ENCODE measurements at regions not wholly inside any gene's neighbourhood (a gene's known extent, or its start where the extent isn't known, plus 50 kb on each side); places are given as distances from the start of the nearest gene placed in this dataset.

DNA sequence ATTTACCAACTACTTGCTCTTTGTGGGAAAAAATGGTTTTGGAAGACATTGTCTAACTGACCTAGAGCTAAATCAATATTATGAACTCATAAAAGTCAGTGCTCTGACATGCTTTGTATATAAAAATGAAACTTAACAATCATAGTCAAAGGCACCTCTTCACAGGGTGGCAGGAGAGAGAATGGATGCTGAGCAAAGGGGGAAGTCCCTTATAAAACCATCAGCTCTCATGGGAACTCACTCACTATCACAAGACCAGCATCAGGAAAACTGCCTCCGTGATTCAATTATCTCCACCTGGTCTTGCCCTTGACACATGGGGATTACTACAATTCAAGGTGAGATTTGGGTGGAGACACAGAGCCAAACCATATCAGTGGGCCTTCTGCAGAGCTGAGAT is 417.6 kb upstream of the AUTS2 start:
- H3K4me3 ChIP-seq (ENCODE audit: low read depth, low read length) = no peak overlapping the region
- POLR2A ChIA-PET = no interaction called here
- TF ChIP-seq, protein P1, sequence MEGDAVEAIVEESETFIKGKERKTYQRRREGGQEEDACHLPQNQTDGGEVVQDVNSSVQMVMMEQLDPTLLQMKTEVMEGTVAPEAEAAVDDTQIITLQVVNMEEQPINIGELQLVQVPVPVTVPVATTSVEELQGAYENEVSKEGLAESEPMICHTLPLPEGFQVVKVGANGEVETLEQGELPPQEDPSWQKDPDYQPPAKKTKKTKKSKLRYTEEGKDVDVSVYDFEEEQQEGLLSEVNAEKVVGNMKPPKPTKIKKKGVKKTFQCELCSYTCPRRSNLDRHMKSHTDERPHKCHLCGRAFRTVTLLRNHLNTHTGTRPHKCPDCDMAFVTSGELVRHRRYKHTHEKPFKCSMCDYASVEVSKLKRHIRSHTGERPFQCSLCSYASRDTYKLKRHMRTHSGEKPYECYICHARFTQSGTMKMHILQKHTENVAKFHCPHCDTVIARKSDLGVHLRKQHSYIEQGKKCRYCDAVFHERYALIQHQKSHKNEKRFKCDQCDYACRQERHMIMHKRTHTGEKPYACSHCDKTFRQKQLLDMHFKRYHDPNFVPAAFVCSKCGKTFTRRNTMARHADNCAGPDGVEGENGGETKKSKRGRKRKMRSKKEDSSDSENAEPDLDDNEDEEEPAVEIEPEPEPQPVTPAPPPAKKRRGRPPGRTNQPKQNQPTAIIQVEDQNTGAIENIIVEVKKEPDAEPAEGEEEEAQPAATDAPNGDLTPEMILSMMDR (IDR thresholded peaks at IDR 0.05; ENCODE audit: insufficient read depth, low read length, missing control alignments) = no peak
- no peak for DNase-seq (ENCODE audit: low read depth, low spot score)
- CTCF ChIA-PET = interaction anchor here (0.9 kb wide), 1 partner anchor 10 kb away, joined by 3 read pairs; no protein-coding TSS in a partner anchor

DNA sequence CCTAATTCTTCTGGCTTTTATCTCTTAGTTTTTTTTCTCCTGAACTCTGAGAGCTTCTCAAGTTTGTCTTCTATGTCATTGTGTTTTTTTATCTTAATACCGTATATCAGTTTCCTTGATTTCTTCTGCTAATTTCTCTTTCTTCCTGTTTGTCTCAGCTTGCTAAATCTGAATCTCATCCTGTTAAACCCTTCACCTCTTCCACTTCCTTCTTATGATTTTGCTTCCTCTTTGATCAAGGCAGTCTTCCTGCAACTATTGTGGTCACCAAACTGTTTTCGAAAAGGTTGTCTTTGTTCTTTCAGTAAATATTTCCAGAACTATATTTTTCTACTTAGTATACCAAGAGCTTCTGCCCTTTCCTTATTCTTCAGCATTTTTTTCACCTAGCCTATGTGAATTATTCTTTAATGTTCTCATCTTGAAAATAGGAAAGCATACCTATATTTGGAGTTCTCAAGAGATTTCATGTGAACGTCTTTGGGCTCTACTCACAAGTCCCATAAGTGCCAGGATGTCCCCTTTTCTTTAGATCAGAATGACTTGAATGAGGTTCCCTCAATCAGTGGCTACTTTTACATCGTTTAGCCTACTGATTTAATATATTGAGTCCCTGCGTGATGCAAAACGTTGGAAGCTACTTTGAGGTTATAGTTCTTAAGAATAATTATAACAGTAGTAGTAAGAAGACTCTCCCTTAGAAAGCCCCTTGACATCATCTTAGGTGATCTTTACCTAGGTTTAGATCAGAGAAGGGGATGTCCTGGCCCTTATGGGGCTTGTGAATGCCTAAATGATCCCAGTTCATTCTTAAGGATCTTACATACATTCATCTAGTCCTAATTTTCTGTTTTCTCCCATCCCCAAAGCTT is 415.4 kb upstream of the AUTS2 start:
- no peak overlapping the region for H3K4me3 ChIP-seq (ENCODE audit: low read depth, low read length)
- ChIA-PET POLR2A (no interaction called here), CTCF (interaction anchor here (1.0 kb wide), 1 partner anchor 749 kb away, joined by 3 read pairs; no protein-coding TSS in a partner anchor)
- no peak for DNase-seq (ENCODE audit: low read depth, low spot score)
- TF ChIP-seq, protein P1 (IDR thresholded peaks at IDR 0.05; ENCODE audit: insufficient read depth, low read length, missing control alignments) = no peak

DNA sequence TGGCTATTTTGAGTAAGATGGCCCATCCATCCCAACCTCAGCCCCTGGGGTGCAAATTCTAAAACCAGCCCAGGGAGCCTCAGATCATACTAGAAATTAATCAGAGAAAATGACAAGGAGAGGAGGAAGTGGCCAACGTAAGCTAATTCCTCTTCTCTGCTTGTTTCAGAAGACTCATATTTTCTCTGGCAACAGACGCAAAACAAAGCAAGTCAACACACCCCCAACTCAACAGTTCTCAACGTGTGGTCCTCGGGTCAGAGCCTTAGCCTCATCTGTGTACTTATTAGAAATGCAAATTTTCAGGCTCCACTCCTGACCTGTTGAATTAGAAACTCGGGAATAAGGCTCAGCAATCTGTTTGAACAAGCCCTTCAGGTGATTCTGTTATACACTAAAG is 413.9 kb upstream of the AUTS2 start:
- no peak overlapping the region for H3K4me3 ChIP-seq (ENCODE audit: low read depth, low read length)
- DNase-seq (ENCODE audit: low read depth, low spot score) = no peak
- ChIA-PET CTCF (interaction anchor here (1.0 kb wide), 1 partner anchor 748 kb away, joined by 3 read pairs; no protein-coding TSS in a partner anchor), POLR2A (interaction anchor here (0.6 kb wide), 1 partner anchor 416 kb away, joined by 4 read pairs; no protein-coding TSS in a partner anchor)
- TF ChIP-seq, protein P1 (IDR thresholded peaks at IDR 0.05; ENCODE audit: insufficient read depth, low read length, missing control alignments) = no peak

DNA sequence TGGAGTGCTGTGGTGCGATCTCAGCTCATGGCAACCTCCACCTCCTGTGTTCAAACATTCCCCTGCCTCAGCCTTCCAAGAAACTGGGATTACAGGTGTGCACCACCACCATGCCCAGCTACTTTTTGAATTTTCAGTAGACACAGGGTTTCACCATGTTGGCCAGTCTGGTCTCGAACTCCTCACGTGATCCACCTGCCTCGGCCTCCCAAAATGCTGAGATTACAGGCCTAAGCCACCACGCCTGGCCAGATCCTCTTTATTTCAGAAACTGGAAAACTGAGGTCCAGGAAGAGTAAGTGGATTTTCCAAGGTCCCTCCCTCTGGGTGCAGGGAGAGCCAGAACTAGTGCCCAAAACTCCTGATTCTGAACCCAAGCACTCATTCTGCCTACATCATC is 413.1 kb upstream of the AUTS2 start:
- no peak overlapping the region for H3K4me3 ChIP-seq (ENCODE audit: low read depth, low read length)
- POLR2A ChIA-PET = interaction anchor here (0.6 kb wide), 1 partner anchor 415 kb away, joined by 4 read pairs; no protein-coding TSS in a partner anchor
- DNase-seq (ENCODE audit: low read depth, low spot score) = no peak
- TF ChIP-seq, protein P1 (IDR thresholded peaks at IDR 0.05; ENCODE audit: insufficient read depth, low read length, missing control alignments) = no peak
- CTCF ChIA-PET = no interaction called here

DNA sequence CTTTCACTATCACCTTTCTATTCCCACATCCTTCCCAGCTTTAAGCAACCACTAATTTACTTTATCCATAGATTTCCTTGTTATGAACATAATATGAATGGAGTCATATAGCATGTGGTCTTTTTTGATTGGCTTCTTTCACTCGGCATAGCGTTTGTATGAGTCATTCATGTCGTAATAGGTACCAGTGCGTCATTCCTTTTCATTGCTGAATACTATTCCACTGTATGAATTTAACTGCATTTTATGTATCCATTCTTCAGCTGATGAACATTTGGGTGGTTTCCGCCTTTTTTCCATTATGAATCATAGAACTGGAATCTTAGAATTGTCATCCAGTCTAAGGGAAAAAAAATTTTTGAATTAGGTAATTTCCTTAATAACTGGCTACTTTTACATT is 411.3 kb upstream of the AUTS2 start:
- no peak overlapping the region for H3K4me3 ChIP-seq (ENCODE audit: low read depth, low read length)
- ChIA-PET CTCF (no interaction called here), POLR2A (no interaction called here)
- DNase-seq (ENCODE audit: low read depth, low spot score) = no peak
- TF ChIP-seq, protein P1 (IDR thresholded peaks at IDR 0.05; ENCODE audit: insufficient read depth, low read length, missing control alignments) = no peak

DNA sequence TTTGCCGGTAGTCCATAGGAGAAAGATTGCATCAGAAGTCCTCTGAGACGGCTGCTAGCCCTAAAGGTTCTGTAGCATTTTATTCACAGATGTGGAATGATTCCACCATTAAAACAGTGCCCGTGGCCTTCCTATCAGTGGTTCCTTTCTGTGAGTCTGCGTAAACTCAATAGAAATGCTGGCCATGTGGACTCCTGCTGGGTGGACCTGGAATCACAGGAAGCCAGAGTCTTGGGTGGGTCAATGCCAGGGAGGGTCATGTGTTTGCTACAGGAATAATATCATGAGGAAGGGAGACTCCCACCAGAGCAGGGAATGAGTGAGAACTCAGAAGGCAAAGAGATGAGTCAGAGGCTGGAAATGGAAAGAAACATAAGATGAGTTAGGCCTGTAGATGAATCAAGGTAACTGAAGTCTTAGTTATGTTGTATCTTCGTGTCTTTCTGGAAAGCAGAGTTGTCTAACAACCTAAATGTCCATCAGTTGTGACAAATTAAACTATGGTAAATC is 410.4 kb upstream of the AUTS2 start:
- TF ChIP-seq, protein P1 (IDR thresholded peaks at IDR 0.05; ENCODE audit: insufficient read depth, low read length, missing control alignments) = no peak
- no peak for DNase-seq (ENCODE audit: low read depth, low spot score)
- no peak overlapping the region for H3K4me3 ChIP-seq (ENCODE audit: low read depth, low read length)
- POLR2A ChIA-PET = no interaction called here
- CTCF ChIA-PET = no interaction called here
